ENCODE measurements at regions not wholly inside any gene's neighbourhood (a gene's known extent, or its start where the extent isn't known, plus 50 kb on each side); places are given as distances from the start of the nearest gene placed in this dataset.
A peak's percentile ranks its signal among the peaks of the same experiment; 100 is the strongest.

- WGBS, 10 experiments = 24 to 95% (median 80%) methylated on average over 1 to 7 of the region's 7 CpGs
- Histone ChIP-seq H3K27ac (no peak overlapping the region), H3K4me1 (replicated peaks in 1 of 2) (no peaks in the 10 kb centered on the region), H3K4me3 (no peak overlapping the region)
- in situ Hi-C loops (cut with MboI; ENCODE audit: low pct_unique_long_range_greater_than_20kb in 2 of 9, low sequenced_read_pairs in 9 of 9, unreplicated experiment in 9 of 9) = no loop called here
- no peak for ATAC-seq (replicated peaks in 6 of 8)
Observed at GRCh38 chr12:127253797-127254327, 1013.1 kb upstream of the TMEM132C start.

GRCh38 chr12:127254420-127254955 is 1012.5 kb upstream of the TMEM132C start:
- 26 to 100% (median 72%) methylated on average over 1 to 5 of the region's 5 CpGs; no CpG with 5 or more reads in 1 of the 10 experiments for WGBS, 10 experiments
- Histone ChIP-seq H3K27ac (no peak overlapping the region), H3K4me3 (no peak overlapping the region), H3K4me1 (replicated peaks in 1 of 2) (no peaks in the 10 kb centered on the region)
- no peak for ATAC-seq (replicated peaks in 6 of 8)
- in situ Hi-C loops (cut with MboI; ENCODE audit: low pct_unique_long_range_greater_than_20kb in 2 of 9, low sequenced_read_pairs in 9 of 9, unreplicated experiment in 9 of 9) = no loop called here

GRCh38 chr12:127257366-127257935 is 1009.5 kb upstream of the TMEM132C start:
- WGBS, 10 experiments = 0 to 68% (median 42%) methylated on average over 1 to 5 of the region's 5 CpGs; no CpG with 5 or more reads in 1 of the 10 experiments
- in situ Hi-C loops (cut with MboI; ENCODE audit: low pct_unique_long_range_greater_than_20kb in 2 of 9, low sequenced_read_pairs in 9 of 9, unreplicated experiment in 9 of 9) = no loop called here
- no peak overlapping the region for H3K4me3 ChIP-seq
- no peaks in the 10 kb centered on the region for H3K4me1 ChIP-seq (replicated peaks in 1 of 2)
- peak in 3 of 8 experiments; percentile 20 to 95 (median 95) for ATAC-seq (replicated peaks in 6 of 8)
- no peak overlapping the region for H3K27ac ChIP-seq

GRCh38 chr12:127260531-127260930 is 1006.4 kb upstream of the TMEM132C start:
- ATAC-seq (replicated peaks in 6 of 8) = no peak
- in situ Hi-C loops (cut with MboI; ENCODE audit: low pct_unique_long_range_greater_than_20kb in 2 of 9, low sequenced_read_pairs in 9 of 9, unreplicated experiment in 9 of 9) = no loop called here
- no peak overlapping the region for H3K4me3 ChIP-seq
- H3K4me1 ChIP-seq (replicated peaks in 1 of 2) = no peaks in the 10 kb centered on the region
- 0 to 80% (median 47%) methylated on average over 1 to 3 of the region's 3 CpGs for WGBS, 10 experiments
- H3K27ac ChIP-seq = no peak overlapping the region

GRCh38 chr12:127260999-127261398 is 1006.0 kb upstream of the TMEM132C start:
- 17 to 100% (median 71%) methylated on average over 1 to 7 of the region's 7 CpGs for WGBS, 10 experiments
- H3K4me3 ChIP-seq = no peak overlapping the region
- no peak for ATAC-seq (replicated peaks in 6 of 8)
- no peak overlapping the region for H3K27ac ChIP-seq
- no peaks in the 10 kb centered on the region for H3K4me1 ChIP-seq (replicated peaks in 1 of 2)
- in situ Hi-C loops (cut with MboI; ENCODE audit: low pct_unique_long_range_greater_than_20kb in 2 of 9, low sequenced_read_pairs in 9 of 9, unreplicated experiment in 9 of 9) = no loop called here

- Histone ChIP-seq H3K4me3 (no peak overlapping the region), H3K27ac (no peak overlapping the region), H3K4me1 (replicated peaks in 1 of 2) (no peaks in the 10 kb centered on the region)
- ATAC-seq (replicated peaks in 6 of 8) = no peak
- in situ Hi-C loops (cut with MboI; ENCODE audit: low pct_unique_long_range_greater_than_20kb in 2 of 9, low sequenced_read_pairs in 9 of 9, unreplicated experiment in 9 of 9) = no loop called here
- WGBS, 10 experiments = 9 to 100% (median 70%) methylated on average over 1 of the region's 1 CpG; no CpG with 5 or more reads in 4 of the 10 experiments
Observed at GRCh38 chr12:127262615-127263014, 1004.4 kb upstream of the TMEM132C start.

- 58 to 100% (median 80%) methylated on average over 1 to 9 of the region's 9 CpGs; no CpG with 5 or more reads in 1 of the 10 experiments for WGBS, 10 experiments
- Histone ChIP-seq H3K4me3 (no peak overlapping the region), H3K4me1 (replicated peaks in 1 of 2) (no peaks in the 10 kb centered on the region), H3K27ac (no peak overlapping the region)
- no peak for ATAC-seq (replicated peaks in 6 of 8)
- in situ Hi-C loops (cut with MboI; ENCODE audit: low pct_unique_long_range_greater_than_20kb in 2 of 9, low sequenced_read_pairs in 9 of 9, unreplicated experiment in 9 of 9) = no loop called here
Observed at GRCh38 chr12:127263621-127264020, 1003.3 kb upstream of the TMEM132C start.

GRCh38 chr12:127267128-127267527 is 999.8 kb upstream of the TMEM132C start:
- no peaks in the 10 kb centered on the region for H3K4me1 ChIP-seq (replicated peaks in 1 of 2)
- H3K27ac ChIP-seq = no peak overlapping the region
- ATAC-seq (replicated peaks in 6 of 8) = no peak
- no peak overlapping the region for H3K4me3 ChIP-seq
- in situ Hi-C loops (cut with MboI; ENCODE audit: low pct_unique_long_range_greater_than_20kb in 2 of 9, low sequenced_read_pairs in 9 of 9, unreplicated experiment in 9 of 9) = no loop called here
- 0 to 100% (median 79%) methylated on average over 1 to 4 of the region's 4 CpGs; no CpG with 5 or more reads in 2 of the 10 experiments for WGBS, 10 experiments

GRCh38 chr12:127268213-127268612 is 998.8 kb upstream of the TMEM132C start:
- no peak overlapping the region for H3K4me3 ChIP-seq
- in situ Hi-C loops (cut with MboI; ENCODE audit: low pct_unique_long_range_greater_than_20kb in 2 of 9, low sequenced_read_pairs in 9 of 9, unreplicated experiment in 9 of 9) = no loop called here
- no peak overlapping the region for H3K27ac ChIP-seq
- peak in 3 of 8 experiments; percentile 2 to 6 (median 4) for ATAC-seq (replicated peaks in 6 of 8)
- H3K4me1 ChIP-seq (replicated peaks in 1 of 2) = no peaks in the 10 kb centered on the region
- WGBS, 10 experiments = 5 to 91% (median 38%) methylated on average over 4 to 8 of the region's 8 CpGs; no CpG with 5 or more reads in 2 of the 10 experiments

GRCh38 chr12:127268706-127269425 is 998.1 kb upstream of the TMEM132C start:
- H3K27ac ChIP-seq = no peak overlapping the region
- no peaks in the 10 kb centered on the region for H3K4me1 ChIP-seq (replicated peaks in 1 of 2)
- in situ Hi-C loops (cut with MboI; ENCODE audit: low pct_unique_long_range_greater_than_20kb in 2 of 9, low sequenced_read_pairs in 9 of 9, unreplicated experiment in 9 of 9) = no loop called here
- 0 to 54% (median 3%) methylated on average over 1 to 6 of the region's 6 CpGs; no CpG with 5 or more reads in 1 of the 10 experiments for WGBS, 10 experiments
- no peak overlapping the region for H3K4me3 ChIP-seq
- ATAC-seq (replicated peaks in 6 of 8) = peak in 4 of 8 experiments; percentile 49 to 92 (median 86)

- Histone ChIP-seq H3K4me3 (no peak overlapping the region), H3K4me1 (replicated peaks in 1 of 2) (no peaks in the 10 kb centered on the region), H3K27ac (no peak overlapping the region)
- peak in 1 of 8 experiments; percentile 3 for ATAC-seq (replicated peaks in 6 of 8)
- WGBS, 10 experiments = 26 to 100% (median 75%) methylated on average over 1 to 3 of the region's 3 CpGs; no CpG with 5 or more reads in 3 of the 10 experiments
- in situ Hi-C loops (cut with MboI; ENCODE audit: low pct_unique_long_range_greater_than_20kb in 2 of 9, low sequenced_read_pairs in 9 of 9, unreplicated experiment in 9 of 9) = no loop called here
Observed at GRCh38 chr12:127270193-127270592, 996.8 kb upstream of the TMEM132C start.

- H3K4me1 ChIP-seq (replicated peaks in 1 of 2) = no peaks in the 10 kb centered on the region
- 58 to 100% (median 88%) methylated on average over 1 to 8 of the region's 10 CpGs; no CpG with 5 or more reads in 2 of the 10 experiments for WGBS, 10 experiments
- no peak for ATAC-seq (replicated peaks in 6 of 8)
- no peak overlapping the region for H3K4me3 ChIP-seq
- in situ Hi-C loops (cut with MboI; ENCODE audit: low pct_unique_long_range_greater_than_20kb in 2 of 9, low sequenced_read_pairs in 9 of 9, unreplicated experiment in 9 of 9) = no loop called here
- H3K27ac ChIP-seq = no peak overlapping the region
Observed at GRCh38 chr12:127271776-127272175, 995.2 kb upstream of the TMEM132C start.

- ATAC-seq (replicated peaks in 6 of 8) = peak in 1 of 8 experiments; percentile 8
- Histone ChIP-seq H3K27ac (no peak overlapping the region), H3K4me1 (replicated peaks in 1 of 2) (no peaks in the 10 kb centered on the region), H3K4me3 (no peak overlapping the region)
- in situ Hi-C loops (cut with MboI; ENCODE audit: low pct_unique_long_range_greater_than_20kb in 2 of 9, low sequenced_read_pairs in 9 of 9, unreplicated experiment in 9 of 9) = no loop called here
- 0 to 100% (median 58%) methylated on average over 1 to 2 of the region's 2 CpGs; no CpG with 5 or more reads in 4 of the 10 experiments for WGBS, 10 experiments
Observed at GRCh38 chr12:127272864-127273263, 994.1 kb upstream of the TMEM132C start.

All from motor neuron (in vitro differentiated cells).